ENCODE measurements at regions not wholly inside any gene's neighbourhood (a gene's known extent, or its start where the extent isn't known, plus 50 kb on each side); places are given as distances from the start of the nearest gene placed in this dataset.

GRCh38 chr2:71947809-71948208, 199.9 kb downstream of the CYP26B1 start:
- 95% methylated on average over 5 of the region's 5 CpGs for WGBS (ENCODE audit: low lambda C conversion rate, missing lambda C conversion rate)
- Histone ChIP-seq H3K4me3 (no peak overlapping the region), H3K27ac (no peak overlapping the region), H3K9me2 (replicated peaks; ENCODE audit: insufficient read depth) (no peaks in the 10 kb centered on the region), H3K27me3 (no peaks in the 10 kb centered on the region), H2AFZ (no peak overlapping the region), H4K20me1 (ENCODE audit: insufficient read depth, poor library complexity, severe bottlenecking) (no peaks in the 10 kb centered on the region), H3K9me3 (ENCODE audit: low read depth) (no peaks in the 10 kb centered on the region), H3K36me3 (replicated peaks; ENCODE audit: insufficient read depth, low read depth) (no peaks in the 10 kb centered on the region), H3K79me2 (no peaks in the 10 kb centered on the region), H3K4me1 (ENCODE audit: insufficient read depth) (no peaks in the 10 kb centered on the region), H3K4me2 (no peak overlapping the region)
- TF ChIP-seq EZH2phosphoT487 (IDR thresholded peaks at IDR 0.05; ENCODE audit: low read depth, severe bottlenecking, unreplicated experiment) (no peak), EZH2 (IDR thresholded peaks at IDR 0.05; ENCODE audit: borderline replicate concordance) (no peak), CTCF (IDR thresholded peaks at IDR 0.05; ENCODE audit: poor library complexity) (no peak)
- no peak for DNase-seq (ENCODE audit: low spot score)

GRCh38 chr2:71945603-71945959, 202.1 kb downstream of the CYP26B1 start:
- no peaks in the 10 kb centered on the region for H3K27me3 ChIP-seq
- no peak for DNase-seq (ENCODE audit: low spot score)
- no peaks in the 10 kb centered on the region for H3K79me2 ChIP-seq
- no peaks in the 10 kb centered on the region for H3K4me1 ChIP-seq (ENCODE audit: insufficient read depth)
- peak overlapping the region; percentile 23 for H3K27ac ChIP-seq
- H3K36me3 ChIP-seq (replicated peaks; ENCODE audit: insufficient read depth, low read depth): no peaks in the 10 kb centered on the region
- H3K4me2 ChIP-seq: no peak overlapping the region
- TF ChIP-seq EZH2 (IDR thresholded peaks at IDR 0.05; ENCODE audit: borderline replicate concordance) (no peak), CTCF (IDR thresholded peaks at IDR 0.05; ENCODE audit: poor library complexity) (no peak), EZH2phosphoT487 (IDR thresholded peaks at IDR 0.05; ENCODE audit: low read depth, severe bottlenecking, unreplicated experiment) (no peak)
- no peak overlapping the region for H3K4me3 ChIP-seq
- no peaks in the 10 kb centered on the region for H3K9me2 ChIP-seq (replicated peaks; ENCODE audit: insufficient read depth)
- no peak overlapping the region for H2AFZ ChIP-seq
- H3K9me3 ChIP-seq (ENCODE audit: low read depth): no peaks in the 10 kb centered on the region
- H4K20me1 ChIP-seq (ENCODE audit: insufficient read depth, poor library complexity, severe bottlenecking): no peaks in the 10 kb centered on the region
- 71% methylated on average over 8 of the region's 8 CpGs for WGBS (ENCODE audit: low lambda C conversion rate, missing lambda C conversion rate)

GRCh38 chr2:71944806-71945602, 202.7 kb downstream of the CYP26B1 start:
- no peak for DNase-seq (ENCODE audit: low spot score)
- TF ChIP-seq CTCF (IDR thresholded peaks at IDR 0.05; ENCODE audit: poor library complexity) (no peak), EZH2 (IDR thresholded peaks at IDR 0.05; ENCODE audit: borderline replicate concordance) (no peak), EZH2phosphoT487 (IDR thresholded peaks at IDR 0.05; ENCODE audit: low read depth, severe bottlenecking, unreplicated experiment) (no peak)

More at GRCh38 chr2:71944806-71945602, 202.7 kb downstream of the CYP26B1 start:
- Histone ChIP-seq H3K27me3 (no peaks in the 10 kb centered on the region), H3K27ac (peak overlapping the region; percentile 23), H4K20me1 (ENCODE audit: insufficient read depth, poor library complexity, severe bottlenecking) (no peaks in the 10 kb centered on the region), H3K79me2 (no peaks in the 10 kb centered on the region), H3K4me2 (no peak overlapping the region), H3K9me3 (ENCODE audit: low read depth) (no peaks in the 10 kb centered on the region), H3K4me3 (no peak overlapping the region), H2AFZ (no peak overlapping the region), H3K4me1 (ENCODE audit: insufficient read depth) (no peaks in the 10 kb centered on the region), H3K36me3 (replicated peaks; ENCODE audit: insufficient read depth, low read depth) (no peaks in the 10 kb centered on the region), H3K9me2 (replicated peaks; ENCODE audit: insufficient read depth) (no peaks in the 10 kb centered on the region)
- WGBS (ENCODE audit: low lambda C conversion rate, missing lambda C conversion rate): 73% methylated on average over 13 of the region's 13 CpGs

Data from hepatocyte (in vitro differentiated cells).